ENCODE measurements at regions not wholly inside any gene's neighbourhood (a gene's known extent, or its start where the extent isn't known, plus 50 kb on each side); places are given as distances from the start of the nearest gene placed in this dataset.

DNA sequence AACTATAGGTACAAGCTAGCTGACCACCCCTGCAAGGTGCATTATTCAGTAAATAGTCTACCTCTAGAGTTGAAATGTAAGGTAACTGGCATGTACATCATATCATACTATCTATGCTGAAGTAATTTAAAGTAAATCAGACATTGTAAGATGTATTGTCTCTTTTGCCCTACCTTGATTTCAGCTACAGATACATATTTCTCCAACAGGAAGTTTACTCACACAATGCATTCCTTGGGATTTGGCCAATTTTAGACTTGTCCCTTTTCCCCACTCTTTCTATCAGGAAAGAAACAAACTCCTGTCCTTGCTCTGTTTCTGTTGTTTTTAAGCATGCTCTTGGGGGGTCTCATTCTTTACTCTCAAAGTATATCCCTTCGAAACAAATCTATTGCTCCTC, 58.5 kb upstream of the TSLP start:
- no peak overlapping the region for H3K27ac Mint-ChIP-seq (ENCODE audit: unreplicated experiment)
- no peaks in the 10 kb centered on the region for H3K36me3 Mint-ChIP-seq (ENCODE audit: low read depth, unreplicated experiment)
- no peaks in the 10 kb centered on the region for H3K27me3 Mint-ChIP-seq (ENCODE audit: unreplicated experiment)
- H3K9me3 Mint-ChIP-seq (ENCODE audit: unreplicated experiment): no peaks in the 10 kb centered on the region
- no peak for DNase-seq (ENCODE audit: low spot score)
- H3K4me3 Mint-ChIP-seq (ENCODE audit: unreplicated experiment): no peak overlapping the region
- TF ChIP-seq CTCF (IDR thresholded peaks at IDR 0.05; ENCODE audit: unreplicated experiment): no peak
- H3K4me1 Mint-ChIP-seq (ENCODE audit: unreplicated experiment): no peaks in the 10 kb centered on the region

- no peak overlapping the region for H3K27ac Mint-ChIP-seq (ENCODE audit: unreplicated experiment)
- no peaks in the 10 kb centered on the region for H3K4me1 Mint-ChIP-seq (ENCODE audit: unreplicated experiment)
- H3K9me3 Mint-ChIP-seq (ENCODE audit: unreplicated experiment): no peaks in the 10 kb centered on the region
- DNase-seq (ENCODE audit: low spot score): no peak
- TF ChIP-seq CTCF (IDR thresholded peaks at IDR 0.05; ENCODE audit: unreplicated experiment): no peak
- no peak overlapping the region for H3K4me3 Mint-ChIP-seq (ENCODE audit: unreplicated experiment)
- H3K27me3 Mint-ChIP-seq (ENCODE audit: unreplicated experiment): no peaks in the 10 kb centered on the region
- H3K36me3 Mint-ChIP-seq (ENCODE audit: low read depth, unreplicated experiment): no peaks in the 10 kb centered on the region
These were observed 54.7 kb upstream of the TSLP start for GRCh38 chr5:111016801-111017200.

- DNase-seq (ENCODE audit: low spot score): no peak
- H3K4me3 Mint-ChIP-seq (ENCODE audit: unreplicated experiment): no peak overlapping the region
- no peaks in the 10 kb centered on the region for H3K27me3 Mint-ChIP-seq (ENCODE audit: unreplicated experiment)
- no peaks in the 10 kb centered on the region for H3K36me3 Mint-ChIP-seq (ENCODE audit: low read depth, unreplicated experiment)
- H3K9me3 Mint-ChIP-seq (ENCODE audit: unreplicated experiment): no peaks in the 10 kb centered on the region
- no peaks in the 10 kb centered on the region for H3K4me1 Mint-ChIP-seq (ENCODE audit: unreplicated experiment)
- no peak for TF ChIP-seq CTCF (IDR thresholded peaks at IDR 0.05; ENCODE audit: unreplicated experiment)
- H3K27ac Mint-ChIP-seq (ENCODE audit: unreplicated experiment): no peak overlapping the region
These were observed 53.8 kb upstream of the TSLP start for GRCh38 chr5:111017731-111018130.

All from endothelial cell (in vitro differentiated cells).